ENCODE measurements at regions not wholly inside any gene's neighbourhood (a gene's known extent, or its start where the extent isn't known, plus 50 kb on each side); places are given as distances from the start of the nearest gene placed in this dataset.

GRCh38 chr2:144285324-144285723 lies 234.6 kb downstream of the ZEB2 start:
- no peak for TF ChIP-seq CTCF (IDR thresholded peaks at IDR 0.05; ENCODE audit: low read depth, low read length, missing control alignments)
- DNase-seq (ENCODE audit: low read depth) = no peak
- H3K4me3 ChIP-seq (ENCODE audit: low read depth, low read length) = no peak overlapping the region

GRCh38 chr2:144281476-144281875 lies 238.4 kb downstream of the ZEB2 start:
- no peak for DNase-seq (ENCODE audit: low read depth)
- no peak for TF ChIP-seq CTCF (IDR thresholded peaks at IDR 0.05; ENCODE audit: low read depth, low read length, missing control alignments)
- no peak overlapping the region for H3K4me3 ChIP-seq (ENCODE audit: low read depth, low read length)

DNA sequence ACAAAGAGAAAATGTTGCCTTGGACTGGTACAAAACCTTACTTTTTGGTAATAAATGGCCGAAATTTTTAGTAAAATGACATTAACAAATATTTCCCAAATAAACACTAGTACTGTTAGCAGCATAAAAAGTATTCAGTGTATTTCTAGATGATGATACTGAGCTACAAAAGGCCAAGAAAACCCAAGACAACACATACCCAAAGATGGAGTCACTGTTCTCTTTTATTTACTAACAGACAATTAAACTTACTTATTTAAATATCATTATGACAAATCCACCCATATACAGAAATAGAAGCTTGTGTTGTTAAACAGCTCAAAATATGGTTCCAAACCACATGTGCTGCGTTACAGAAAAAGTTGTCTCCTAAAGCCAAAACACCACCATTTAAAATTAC lies 239.9 kb downstream of the ZEB2 start:
- H3K4me3 ChIP-seq (ENCODE audit: low read depth, low read length) = no peak overlapping the region
- no peak for DNase-seq (ENCODE audit: low read depth)
- no peak for TF ChIP-seq CTCF (IDR thresholded peaks at IDR 0.05; ENCODE audit: low read depth, low read length, missing control alignments)

DNA sequence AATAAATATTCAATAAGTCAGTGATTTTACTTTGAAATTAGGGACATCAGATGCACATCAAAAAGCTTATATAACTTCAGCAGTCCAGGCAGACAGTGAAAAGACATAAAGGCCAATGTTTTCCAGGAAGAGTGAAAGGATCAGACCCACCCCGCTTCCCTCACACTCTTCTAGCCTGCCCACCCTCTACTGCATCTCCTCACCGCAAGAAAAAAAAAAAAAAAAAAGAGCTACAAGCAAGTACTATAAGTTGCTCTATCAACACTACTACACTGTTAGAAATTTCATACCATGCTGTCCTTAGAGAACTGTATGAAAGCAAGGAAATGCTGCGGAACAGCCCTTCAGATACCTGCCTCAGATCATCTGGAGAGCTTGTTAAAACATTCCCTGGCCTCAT lies 240.8 kb downstream of the ZEB2 start:
- no peak for TF ChIP-seq CTCF (IDR thresholded peaks at IDR 0.05; ENCODE audit: low read depth, low read length, missing control alignments)
- no peak overlapping the region for H3K4me3 ChIP-seq (ENCODE audit: low read depth, low read length)
- no peak for DNase-seq (ENCODE audit: low read depth)

GRCh38 chr2:144277622-144278354 lies 242.1 kb downstream of the ZEB2 start:
- no peak overlapping the region for H3K4me3 ChIP-seq (ENCODE audit: low read depth, low read length)
- no peak for TF ChIP-seq CTCF (IDR thresholded peaks at IDR 0.05; ENCODE audit: low read depth, low read length, missing control alignments)
- no peak for DNase-seq (ENCODE audit: low read depth)

- TF ChIP-seq CTCF (IDR thresholded peaks at IDR 0.05; ENCODE audit: low read depth, low read length, missing control alignments) = no peak
- DNase-seq (ENCODE audit: low read depth) = no peak
- no peak overlapping the region for H3K4me3 ChIP-seq (ENCODE audit: low read depth, low read length)
These were observed 244.6 kb downstream of the ZEB2 start for GRCh38 chr2:144275340-144275739.

- DNase-seq (ENCODE audit: low read depth) = no peak
- TF ChIP-seq CTCF (IDR thresholded peaks at IDR 0.05; ENCODE audit: low read depth, low read length, missing control alignments) = no peak
- no peak overlapping the region for H3K4me3 ChIP-seq (ENCODE audit: low read depth, low read length)
These were observed 245.8 kb downstream of the ZEB2 start for GRCh38 chr2:144274131-144274530.

Data from GM12864 (cell line).